HEK293 (cell line): ENCODE measurements at regions not wholly inside any gene's neighbourhood (a gene's known extent, or its start where the extent isn't known, plus 50 kb on each side); places are given as distances from the start of the nearest gene placed in this dataset.

Experiments
- CTCF ChIA-PET: fragments of 350-600 bp; formaldehyde crosslinking; extraction: SDS; loops from one replicate; lab custom pipeline; 2021; ENCODE audit warnings: antibody characterized with exemption; lab: Yijun Ruan, JAX
- POLR2A ChIA-PET: fragments of 300-600 bp; formaldehyde crosslinking; extraction: SDS; loops from one replicate; lab custom pipeline; 2020; ENCODE audit warnings: antibody characterized with exemption, inconsistent platforms; lab: Yijun Ruan, JAX
- H3K27ac ChIP-seq: fragments of 200-500 bp; sonication (Bioruptor generic); 2 replicates; pipeline ENCODE4 v1.5.1; 2014; ENCODE audit warnings: low read depth, low read length, control low read depth, inconsistent platforms; ENCODE audit errors: extremely low read depth
- H3K36me3 ChIP-seq, 2 experiments: fragments of 200-500 bp in 1 of 2; sonication (Bioruptor generic) in 1 of 2; 1 replicate in 1 of 2; 2 replicates in 1 of 2; pipeline ENCODE4 v1.5.1; 2014 to 2017; ENCODE audit warnings: inconsistent platforms in 2 of 2, low read length in 2 of 2; ENCODE audit not compliant: control insufficient read depth in 2 of 2, insufficient read depth in 1 of 2
- H3K4me1 ChIP-seq: fragments of 200-500 bp; sonication (Bioruptor generic); 2 replicates; pipeline ENCODE4 v1.5.1; 2014; ENCODE audit warnings: mild to moderate bottlenecking, low read length, inconsistent platforms; ENCODE audit not compliant: control insufficient read depth, insufficient read depth
- H3K4me3 ChIP-seq: 2 replicates; pipeline ENCODE4 v1.5.1; 2011; ENCODE audit warnings: low read depth, mild to moderate bottlenecking, control low read depth, low read length, moderate library complexity
- H3K9me3 ChIP-seq: fragments of 200-500 bp; sonication (Bioruptor generic); 2 replicates; pipeline ENCODE4 v1.5.1; 2014; ENCODE audit warnings: low read depth, low read length, inconsistent platforms; ENCODE audit not compliant: control insufficient read depth, insufficient read depth
- GLI4 ChIP-seq: fragments of 450-650 bp; formaldehyde crosslinking; IDR thresholded peaks from 2 replicates; pipeline ENCODE4 v1.5.1; 2016; ENCODE audit warnings: missing biosample characterization, missing genetic modification characterization
- KLF1 ChIP-seq: fragments of 450-650 bp; formaldehyde crosslinking; IDR thresholded peaks from 2 replicates; pipeline ENCODE4 v1.5.1; 2016; ENCODE audit warnings: missing biosample characterization, missing genetic modification characterization
- KLF10 ChIP-seq: fragments of 450-650 bp; IDR thresholded peaks from 2 replicates; pipeline ENCODE4 v1.5.1; 2018; ENCODE audit warnings: missing biosample characterization, mild to moderate bottlenecking, missing genetic modification characterization
- OSR2 ChIP-seq: fragments of 450-650 bp; formaldehyde crosslinking; IDR thresholded peaks from 2 replicates; pipeline ENCODE4 v1.5.1; 2016; ENCODE audit warnings: missing biosample characterization, missing genetic modification characterization
- PRDM1 ChIP-seq: fragments of 450-650 bp; formaldehyde crosslinking; IDR thresholded peaks from 2 replicates; pipeline ENCODE4; 2016; ENCODE audit warnings: missing biosample characterization, missing genetic modification characterization
- PRDM10 ChIP-seq: fragments of 450-650 bp; formaldehyde crosslinking; IDR thresholded peaks from 2 replicates; pipeline ENCODE4 v1.5.1; 2016; ENCODE audit warnings: missing biosample characterization, missing genetic modification characterization
- SCRT2 ChIP-seq: fragments of 450-650 bp; formaldehyde crosslinking; IDR thresholded peaks from 2 replicates; pipeline ENCODE4 v1.5.1; 2016; ENCODE audit warnings: missing biosample characterization, missing genetic modification characterization
- SP3 ChIP-seq: fragments of 450-650 bp; formaldehyde crosslinking; IDR thresholded peaks from 2 replicates; pipeline ENCODE4 v1.5.1; 2016; ENCODE audit warnings: missing biosample characterization, missing genetic modification characterization
- ZFP41 ChIP-seq: fragments of 450-650 bp; formaldehyde crosslinking; IDR thresholded peaks from 2 replicates; pipeline ENCODE4 v1.5.1; 2016; ENCODE audit warnings: missing biosample characterization, missing genetic modification characterization, borderline replicate concordance
- ZIC2 ChIP-seq: fragments of 450-650 bp; formaldehyde crosslinking; IDR thresholded peaks from 2 replicates; pipeline ENCODE4 v1.5.1; 2016; ENCODE audit warnings: missing biosample characterization, missing genetic modification characterization
- ZNF138 ChIP-seq: fragments of 450-650 bp; formaldehyde crosslinking; IDR thresholded peaks from 2 replicates; pipeline ENCODE4 v1.5.1; 2016; ENCODE audit warnings: missing biosample characterization, missing genetic modification characterization, borderline replicate concordance
- ZNF223 ChIP-seq: fragments of 450-650 bp; formaldehyde crosslinking; IDR thresholded peaks from 2 replicates; pipeline ENCODE4 v1.5.1; 2016; ENCODE audit warnings: missing biosample characterization, missing genetic modification characterization
- ZNF274 ChIP-seq, 2 experiments: fragments of 200-500 bp in 1 of 2; fragments of 450-650 bp in 1 of 2; sonication (Bioruptor generic) in 1 of 2; formaldehyde crosslinking in 1 of 2; IDR thresholded peaks; 2 replicates each; pipeline versions ENCODE4 v1.5.1 to v1.6.1; 2014 to 2016; ENCODE audit warnings: borderline replicate concordance in 1 of 2, inconsistent platforms in 1 of 2, low read length in 1 of 2, missing biosample characterization in 1 of 2, missing genetic modification characterization in 1 of 2
- ZNF37A ChIP-seq: fragments of 450-650 bp; IDR thresholded peaks from 2 replicates; pipeline ENCODE4 v1.5.1; 2018; ENCODE audit warnings: missing biosample characterization, missing genetic modification characterization
- ZNF473 ChIP-seq: fragments of 450-650 bp; formaldehyde crosslinking; IDR thresholded peaks from 2 replicates; pipeline ENCODE4 v1.5.1; 2017; ENCODE audit warnings: missing biosample characterization, missing genetic modification characterization
- ZNF629 ChIP-seq: fragments of 450-650 bp; formaldehyde crosslinking; IDR thresholded peaks from 2 replicates; pipeline ENCODE4 v1.5.1; 2017; ENCODE audit warnings: missing biosample characterization, missing genetic modification characterization
- TF ChIP-seq, protein P1 (sequence below): fragments of 450-650 bp; formaldehyde crosslinking; IDR thresholded peaks from 2 replicates; pipeline ENCODE4 v1.5.1; 2016; ENCODE audit warnings: missing biosample characterization, missing genetic modification characterization
- TF ChIP-seq, protein P2 (sequence below): fragments of 450-650 bp; formaldehyde crosslinking; IDR thresholded peaks from 2 replicates; pipeline ENCODE4 v1.5.1; 2017; ENCODE audit warnings: missing biosample characterization, missing genetic modification characterization
- TF ChIP-seq, protein P3 (sequence below): fragments of 450-650 bp; formaldehyde crosslinking; IDR thresholded peaks from 2 replicates; pipeline ENCODE4 v1.5.1; 2016; ENCODE audit warnings: missing biosample characterization, missing genetic modification characterization

DNA sequence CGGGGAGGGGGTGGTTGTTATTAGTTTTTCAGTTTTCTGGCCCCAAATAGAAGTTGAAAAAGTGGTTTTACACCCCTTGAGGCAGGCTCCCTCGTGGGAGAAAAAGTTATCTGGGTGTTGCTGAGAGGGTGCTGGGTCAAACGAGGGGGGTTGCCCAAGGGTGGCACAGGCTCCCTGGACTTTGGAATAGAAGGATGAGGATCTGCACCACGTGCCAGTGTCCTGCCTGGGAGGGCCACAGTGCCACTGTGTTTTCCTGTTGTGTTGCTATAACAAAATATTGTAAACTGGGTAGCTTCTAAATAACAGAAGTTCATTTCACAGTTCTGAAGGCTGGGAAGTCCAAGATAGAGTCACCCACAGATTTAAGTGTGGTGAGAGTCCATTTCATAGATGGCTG lies 181.9 kb downstream of the CXCL12 start:
- H3K4me1 ChIP-seq: peaks cover 11% of the 10 kb centered on the region; the same call in 1 of the 2 replicates
- no peaks in the 10 kb centered on the region for H3K36me3 ChIP-seq
- H3K27ac ChIP-seq: no peak overlapping the region
- POLR2A ChIA-PET: no interaction called here
- no peak overlapping the region for H3K4me3 ChIP-seq
- TF ChIP-seq SP3 (tag by site-specific recombination) (no peak), ZNF223 (tag by site-specific recombination) (no peak), ZNF629 (tag by site-specific recombination) (no peak), OSR2 (tag by site-specific recombination) (no peak), ZNF138 (no peak), ZNF473 (no peak), KLF1 (no peak), PRDM1 (tag by site-specific recombination) (no peak), GLI4 (tag by site-specific recombination) (no peak), ZNF37A (tag by site-specific recombination) (no peak), KLF10 (tag by site-specific recombination) (no peak), ZNF274 (IDR thresholded peaks at IDR 0.05; ENCODE audit: low read length) (no peak), ZNF274 (tag by site-specific recombination; IDR thresholded peaks at IDR 0.05; ENCODE audit: borderline replicate concordance) (no peak), ZFP41 (tag by site-specific recombination) (no peak), PRDM10 (tag by site-specific recombination) (no peak)
- TF ChIP-seq, protein P1, sequence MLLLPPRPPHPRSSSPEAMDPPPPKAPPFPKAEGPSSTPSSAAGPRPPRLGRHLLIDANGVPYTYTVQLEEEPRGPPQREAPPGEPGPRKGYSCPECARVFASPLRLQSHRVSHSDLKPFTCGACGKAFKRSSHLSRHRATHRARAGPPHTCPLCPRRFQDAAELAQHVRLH (tag by site-specific recombination): no peak
- TF ChIP-seq, protein P2, sequence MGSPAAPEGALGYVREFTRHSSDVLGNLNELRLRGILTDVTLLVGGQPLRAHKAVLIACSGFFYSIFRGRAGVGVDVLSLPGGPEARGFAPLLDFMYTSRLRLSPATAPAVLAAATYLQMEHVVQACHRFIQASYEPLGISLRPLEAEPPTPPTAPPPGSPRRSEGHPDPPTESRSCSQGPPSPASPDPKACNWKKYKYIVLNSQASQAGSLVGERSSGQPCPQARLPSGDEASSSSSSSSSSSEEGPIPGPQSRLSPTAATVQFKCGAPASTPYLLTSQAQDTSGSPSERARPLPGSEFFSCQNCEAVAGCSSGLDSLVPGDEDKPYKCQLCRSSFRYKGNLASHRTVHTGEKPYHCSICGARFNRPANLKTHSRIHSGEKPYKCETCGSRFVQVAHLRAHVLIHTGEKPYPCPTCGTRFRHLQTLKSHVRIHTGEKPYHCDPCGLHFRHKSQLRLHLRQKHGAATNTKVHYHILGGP (tag by site-specific recombination): no peak
- TF ChIP-seq, protein P3, sequence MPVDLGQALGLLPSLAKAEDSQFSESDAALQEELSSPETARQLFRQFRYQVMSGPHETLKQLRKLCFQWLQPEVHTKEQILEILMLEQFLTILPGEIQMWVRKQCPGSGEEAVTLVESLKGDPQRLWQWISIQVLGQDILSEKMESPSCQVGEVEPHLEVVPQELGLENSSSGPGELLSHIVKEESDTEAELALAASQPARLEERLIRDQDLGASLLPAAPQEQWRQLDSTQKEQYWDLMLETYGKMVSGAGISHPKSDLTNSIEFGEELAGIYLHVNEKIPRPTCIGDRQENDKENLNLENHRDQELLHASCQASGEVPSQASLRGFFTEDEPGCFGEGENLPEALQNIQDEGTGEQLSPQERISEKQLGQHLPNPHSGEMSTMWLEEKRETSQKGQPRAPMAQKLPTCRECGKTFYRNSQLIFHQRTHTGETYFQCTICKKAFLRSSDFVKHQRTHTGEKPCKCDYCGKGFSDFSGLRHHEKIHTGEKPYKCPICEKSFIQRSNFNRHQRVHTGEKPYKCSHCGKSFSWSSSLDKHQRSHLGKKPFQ (tag by site-specific recombination): no peak
- H3K9me3 ChIP-seq: no peaks in the 10 kb centered on the region
- CTCF ChIA-PET: no interaction called here

DNA sequence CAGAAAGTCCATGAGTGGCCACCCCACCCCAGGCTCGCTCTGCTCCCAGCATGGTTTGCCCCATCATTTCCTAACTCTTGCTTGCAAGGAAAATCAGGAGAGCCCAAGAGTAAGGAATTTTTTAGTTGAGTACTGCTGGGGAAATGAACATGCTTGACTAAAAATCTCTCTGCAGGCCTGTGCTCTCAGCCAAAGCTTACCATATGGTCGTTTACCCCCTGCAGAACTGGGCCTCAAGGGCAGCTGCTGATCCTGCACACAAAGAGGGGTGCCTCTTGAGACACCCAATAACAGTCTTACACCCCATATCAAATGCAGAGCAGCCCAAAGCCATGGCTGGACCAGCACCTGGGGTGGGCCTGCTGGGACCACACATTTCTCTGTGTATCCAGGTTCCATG lies 183.2 kb downstream of the CXCL12 start:
- Histone ChIP-seq H3K9me3 (no peaks in the 10 kb centered on the region), H3K4me3 (no peak overlapping the region), H3K4me1 (peaks cover 11% of the 10 kb centered on the region; the same call in 1 of the 2 replicates), H3K36me3 (no peaks in the 10 kb centered on the region), H3K27ac (no peak overlapping the region)
- TF ChIP-seq ZIC2 (tag by site-specific recombination) (peak; percentile 51; the same call in 1 of the 2 replicates), SCRT2 (tag by site-specific recombination) (no peak)
- POLR2A ChIA-PET: no interaction called here
- CTCF ChIA-PET: no interaction called here
